Loucy (cell line): ENCODE measurements at regions not wholly inside any gene's neighbourhood (a gene's known extent, or its start where the extent isn't known, plus 50 kb on each side); places are given as distances from the start of the nearest gene placed in this dataset.

Source experiments
- H2AFZ ChIP-seq: fragments of 200-600 bp; sonication (generic); 2 replicates; pipeline ENCODE4 v1.6.0; 2016; ENCODE audit warnings: antibody characterized with exemption, mild to moderate bottlenecking, low read length, moderate library complexity
- H3F3A ChIP-seq: fragments of 200-600 bp; 2 replicates; pipeline ENCODE4 v1.6.0; 2016; ENCODE audit warnings: antibody characterized with exemption, low read depth, mild to moderate bottlenecking
- H3K27me3 ChIP-seq: fragments of 200-600 bp; sonication (generic); 2 replicates; pipeline ENCODE4 v1.6.1; 2014; ENCODE audit warnings: low read length, mild to moderate bottlenecking; ENCODE audit not compliant: insufficient read depth, poor library complexity, severe bottlenecking
- H3K36me3 ChIP-seq: fragments of 200-600 bp; sonication (generic); 2 replicates; pipeline ENCODE4 v1.6.1; 2016; ENCODE audit warnings: low read length; ENCODE audit not compliant: insufficient read depth
- H3K4me1 ChIP-seq: fragments of 200-600 bp; sonication (generic); 2 replicates; pipeline ENCODE4 v1.5.1; 2014; ENCODE audit warnings: low read length, mild to moderate bottlenecking; ENCODE audit not compliant: insufficient read depth, poor library complexity, severe bottlenecking
- H3K4me2 ChIP-seq: fragments of 200-600 bp; sonication (generic); 2 replicates; pipeline ENCODE4 v1.6.0; 2014; ENCODE audit warnings: antibody characterized with exemption, low read length, low read depth, mild to moderate bottlenecking; ENCODE audit not compliant: poor library complexity, severe bottlenecking
- H3K4me3 ChIP-seq: fragments of 200-600 bp; sonication (generic); 2 replicates; pipeline ENCODE4 v1.5.1; 2014; ENCODE audit warnings: low read length, mild to moderate bottlenecking, mixed read lengths; ENCODE audit not compliant: poor library complexity, severe bottlenecking
- H3K79me2 ChIP-seq: fragments of 200-600 bp; sonication (generic); 2 replicates; pipeline ENCODE4 v1.6.1; 2014; ENCODE audit warnings: low read length; ENCODE audit not compliant: insufficient read depth
- H3K9ac ChIP-seq: fragments of 200-600 bp; sonication (generic); 2 replicates; pipeline ENCODE4 v1.6.0; 2014; ENCODE audit warnings: mild to moderate bottlenecking, low read depth, low read length, moderate library complexity; ENCODE audit not compliant: poor library complexity, severe bottlenecking
- H3K9me2 ChIP-seq: fragments of 200-600 bp; sonication (generic); replicated peaks from 2 replicates; pipeline ENCODE4 v1.6.1; 2016; ENCODE audit warnings: low read depth, low read length, mixed read lengths
- H3K9me3 ChIP-seq: fragments of 200-600 bp; sonication (generic); 2 replicates; pipeline ENCODE4 v1.6.1; 2014; ENCODE audit warnings: mild to moderate bottlenecking, antibody characterized with exemption, low read length, low read depth; ENCODE audit not compliant: insufficient read depth
- H4K20me1 ChIP-seq: fragments of 200-600 bp; sonication (generic); 2 replicates; pipeline ENCODE4 v1.6.0; 2014; ENCODE audit warnings: antibody characterized with exemption, low read length, mild to moderate bottlenecking; ENCODE audit not compliant: insufficient read depth, poor library complexity, severe bottlenecking
- EZH2phosphoT487 ChIP-seq: fragments of 200-600 bp; IDR thresholded peaks from 2 replicates; pipeline ENCODE4 v1.6.1; 2018; ENCODE audit warnings: antibody characterized with exemption, mild to moderate bottlenecking, moderate library complexity, borderline replicate concordance
- TF ChIP-seq, protein P1 (sequence below): fragments of 200-600 bp; sonication (generic); conservative IDR thresholded peaks from 2 replicates; pipeline ENCODE4 v1.5.1; 2014; ENCODE audit warnings: mild to moderate bottlenecking, antibody characterized with exemption, low read length

DNA sequence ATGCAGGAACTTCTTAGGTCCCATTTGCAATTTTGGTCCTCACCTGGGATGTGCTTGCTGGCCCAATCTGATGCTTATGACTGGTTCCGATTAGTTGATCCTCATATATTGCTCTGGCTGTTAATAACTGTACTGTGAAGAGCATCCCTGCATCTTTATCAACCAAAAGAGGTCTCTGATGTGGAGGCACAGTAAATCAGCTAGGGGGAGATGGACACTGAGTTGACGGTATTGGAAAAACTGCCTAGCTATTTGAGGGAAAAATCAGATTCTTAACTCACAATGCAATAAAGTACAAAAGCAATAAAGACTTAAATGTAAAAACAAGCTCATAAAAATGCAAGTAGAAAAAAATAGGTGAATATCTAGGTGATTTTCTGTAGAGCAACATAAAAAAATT, 188.0 kb upstream of the TCF4 start:
- Histone ChIP-seq H3K36me3 (no peaks in the 10 kb centered on the region), H3K9ac (no peak overlapping the region), H3F3A (no peaks in the 10 kb centered on the region), H3K27me3 (peaks cover 20% of the 10 kb centered on the region), H3K4me1 (peaks cover 12% of the 10 kb centered on the region), H4K20me1 (no peaks in the 10 kb centered on the region), H3K9me3 (no peaks in the 10 kb centered on the region), H2AFZ (no peak overlapping the region), H3K4me3 (no peak overlapping the region), H3K9me2 (no peaks in the 10 kb centered on the region), H3K4me2 (no peak overlapping the region), H3K79me2 (no peaks in the 10 kb centered on the region)
- TF ChIP-seq, protein P1, sequence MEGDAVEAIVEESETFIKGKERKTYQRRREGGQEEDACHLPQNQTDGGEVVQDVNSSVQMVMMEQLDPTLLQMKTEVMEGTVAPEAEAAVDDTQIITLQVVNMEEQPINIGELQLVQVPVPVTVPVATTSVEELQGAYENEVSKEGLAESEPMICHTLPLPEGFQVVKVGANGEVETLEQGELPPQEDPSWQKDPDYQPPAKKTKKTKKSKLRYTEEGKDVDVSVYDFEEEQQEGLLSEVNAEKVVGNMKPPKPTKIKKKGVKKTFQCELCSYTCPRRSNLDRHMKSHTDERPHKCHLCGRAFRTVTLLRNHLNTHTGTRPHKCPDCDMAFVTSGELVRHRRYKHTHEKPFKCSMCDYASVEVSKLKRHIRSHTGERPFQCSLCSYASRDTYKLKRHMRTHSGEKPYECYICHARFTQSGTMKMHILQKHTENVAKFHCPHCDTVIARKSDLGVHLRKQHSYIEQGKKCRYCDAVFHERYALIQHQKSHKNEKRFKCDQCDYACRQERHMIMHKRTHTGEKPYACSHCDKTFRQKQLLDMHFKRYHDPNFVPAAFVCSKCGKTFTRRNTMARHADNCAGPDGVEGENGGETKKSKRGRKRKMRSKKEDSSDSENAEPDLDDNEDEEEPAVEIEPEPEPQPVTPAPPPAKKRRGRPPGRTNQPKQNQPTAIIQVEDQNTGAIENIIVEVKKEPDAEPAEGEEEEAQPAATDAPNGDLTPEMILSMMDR: peak; percentile 19; the same call in 1 of the 2 replicates
- no peak for TF ChIP-seq EZH2phosphoT487

DNA sequence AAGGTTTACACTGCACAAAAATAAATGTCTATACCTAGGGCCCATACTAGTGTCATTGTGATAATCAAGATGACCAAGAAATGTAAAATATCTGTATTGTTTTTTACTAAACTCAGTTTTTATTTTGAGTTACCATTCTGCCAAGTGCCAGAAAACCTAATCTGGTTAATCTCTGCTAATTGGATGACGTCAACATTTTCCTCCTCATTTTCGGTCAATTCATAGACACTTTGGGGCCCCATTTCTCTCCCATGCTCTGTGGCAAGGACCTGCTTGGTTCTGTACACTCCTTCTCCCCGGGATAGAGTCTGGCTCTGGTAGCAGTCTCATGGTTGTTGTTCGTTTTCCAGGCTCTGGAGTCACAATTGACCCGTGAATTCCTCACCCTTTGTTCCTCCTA, 186.5 kb upstream of the TCF4 start:
- Histone ChIP-seq H3K9me3 (no peaks in the 10 kb centered on the region), H3K36me3 (no peaks in the 10 kb centered on the region), H3K79me2 (no peaks in the 10 kb centered on the region), H3K9me2 (no peaks in the 10 kb centered on the region), H3K4me3 (no peak overlapping the region), H3K9ac (no peak overlapping the region), H2AFZ (no peak overlapping the region), H3K4me1 (peaks cover 7% of the 10 kb centered on the region), H3F3A (no peaks in the 10 kb centered on the region), H4K20me1 (no peaks in the 10 kb centered on the region), H3K4me2 (no peak overlapping the region), H3K27me3 (peaks cover 5% of the 10 kb centered on the region)
- TF ChIP-seq, protein P1: no peak
- no peak for TF ChIP-seq EZH2phosphoT487

DNA sequence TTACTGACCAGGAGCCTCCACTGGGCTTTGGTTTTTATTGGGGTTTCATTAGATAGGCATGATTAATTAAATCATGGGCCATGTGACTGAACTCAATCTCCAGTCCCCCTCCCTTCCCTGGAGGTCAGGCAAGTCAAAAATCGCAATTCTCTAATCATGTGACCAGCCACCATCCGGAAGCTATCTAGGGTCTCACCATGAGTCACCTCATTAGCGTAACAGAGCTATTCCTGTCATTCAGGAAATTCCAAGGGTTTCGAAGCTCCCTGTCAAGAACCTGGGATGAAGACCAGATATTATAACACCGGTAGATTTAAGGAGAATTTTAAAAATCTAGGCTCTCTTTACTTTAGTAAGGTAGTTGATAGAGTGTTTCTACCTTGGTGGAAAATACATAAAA, 180.3 kb upstream of the TCF4 start:
- TF ChIP-seq, protein P1: no peak
- TF ChIP-seq EZH2phosphoT487: no peak
- Histone ChIP-seq H3K9ac (no peak overlapping the region), H3K4me2 (no peak overlapping the region)

More for the DNA sequence above, 180.3 kb upstream of the TCF4 start:
- H3K4me3 ChIP-seq: no peak overlapping the region
- H3F3A ChIP-seq: no peaks in the 10 kb centered on the region
- no peaks in the 10 kb centered on the region for H3K36me3 ChIP-seq
- H3K79me2 ChIP-seq: no peaks in the 10 kb centered on the region
- no peaks in the 10 kb centered on the region for H3K9me3 ChIP-seq
- no peaks in the 10 kb centered on the region for H3K9me2 ChIP-seq
- H4K20me1 ChIP-seq: no peaks in the 10 kb centered on the region
- H2AFZ ChIP-seq: no peak overlapping the region
- H3K4me1 ChIP-seq: no peaks in the 10 kb centered on the region
- no peaks in the 10 kb centered on the region for H3K27me3 ChIP-seq
